ENCODE measurements at regions not wholly inside any gene's neighbourhood (a gene's known extent, or its start where the extent isn't known, plus 50 kb on each side); places are given as distances from the start of the nearest gene placed in this dataset.

DNA sequence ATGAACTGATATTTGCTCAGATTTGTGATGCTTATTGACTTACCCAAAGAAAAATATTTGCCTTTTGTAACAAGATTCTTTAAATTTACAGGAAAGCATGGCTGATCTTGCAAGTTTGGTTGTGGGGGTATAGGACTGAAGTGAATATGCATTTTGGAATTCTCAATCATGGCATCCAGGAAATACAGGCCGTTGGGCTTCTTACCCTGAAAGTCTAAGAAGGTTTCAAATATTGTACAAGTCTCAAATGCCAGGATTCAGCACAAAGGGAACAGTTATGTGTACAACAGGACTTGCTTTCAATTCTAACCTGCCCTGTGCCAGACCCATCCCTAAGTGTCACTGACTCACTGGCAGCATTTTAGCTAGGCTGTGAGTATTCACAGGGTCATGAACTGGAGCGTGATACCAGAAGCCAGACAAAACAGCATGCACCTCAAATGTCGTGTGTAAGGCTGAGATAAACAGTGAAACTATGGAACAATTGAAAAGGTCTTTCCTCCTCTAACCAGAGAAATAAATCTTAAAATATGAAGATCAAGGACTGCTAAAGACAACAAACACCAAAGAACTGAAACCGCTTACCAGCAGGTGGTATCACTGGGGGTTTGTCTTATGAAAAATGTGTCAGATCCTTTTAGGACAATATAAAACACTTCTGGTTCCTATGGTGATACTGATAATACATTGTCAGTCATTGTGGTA is 168.6 kb upstream of the RGMB start:
- no peak for DNase-seq (ENCODE audit: low spot score)

DNA sequence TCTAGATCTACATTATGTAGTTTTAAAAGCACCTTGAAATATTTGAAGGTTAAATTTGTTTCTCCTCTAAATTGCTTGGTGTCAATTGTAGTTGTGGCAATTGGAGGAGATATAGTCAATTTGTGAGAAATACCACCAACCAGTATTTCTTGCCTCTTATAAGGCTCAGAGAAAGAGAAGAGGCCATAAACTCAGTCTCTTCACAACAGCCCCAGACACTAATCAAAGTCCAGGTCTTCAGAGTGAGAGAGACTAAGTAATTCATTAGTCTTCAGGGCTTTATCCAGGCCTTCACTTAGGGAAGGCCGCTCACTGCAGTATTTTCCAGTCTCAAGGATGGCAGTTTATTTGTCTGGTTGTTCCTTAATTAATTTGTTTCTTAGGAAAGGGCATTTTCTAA is 168.0 kb upstream of the RGMB start:
- no peak for DNase-seq (ENCODE audit: low spot score)

DNA sequence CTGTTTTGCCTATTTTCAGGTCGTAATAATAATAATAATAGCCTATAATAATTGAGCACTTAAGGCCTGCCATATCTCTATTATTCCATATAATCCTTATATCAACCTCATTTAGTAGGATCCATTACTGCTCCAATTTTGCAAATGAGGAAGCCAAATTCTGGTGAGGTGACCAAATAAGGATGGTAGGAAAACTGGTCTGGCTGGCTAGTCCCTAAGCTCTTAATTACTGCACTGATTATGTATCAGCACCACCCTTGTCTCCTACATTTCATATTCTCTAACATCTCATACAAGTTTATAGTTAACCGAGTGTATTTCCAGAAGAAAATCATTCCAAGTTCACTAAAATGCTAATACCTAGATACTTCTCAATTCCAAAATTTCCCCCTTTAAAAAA is 166.5 kb upstream of the RGMB start:
- DNase-seq (ENCODE audit: low spot score) = no peak

DNA sequence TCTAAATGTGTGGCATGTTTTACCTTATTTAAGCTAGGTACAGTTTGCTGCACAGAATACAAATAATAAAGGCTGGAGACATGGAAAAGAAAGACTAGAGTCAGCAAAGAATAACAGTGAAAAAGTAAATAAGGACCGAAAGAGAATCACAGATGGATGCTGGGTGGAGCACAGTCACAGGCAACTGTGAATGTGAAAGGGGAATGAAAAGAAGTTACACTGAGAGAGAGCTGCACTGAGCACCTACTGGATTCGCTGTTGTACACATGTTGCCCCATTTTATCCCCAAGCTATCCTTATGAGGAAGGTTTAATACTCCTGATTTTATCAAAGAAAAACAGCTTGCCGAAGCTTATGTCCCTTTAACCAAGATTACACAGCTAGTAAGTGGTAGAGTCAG is 165.4 kb upstream of the RGMB start:
- DNase-seq (ENCODE audit: low spot score) = no peak

DNA sequence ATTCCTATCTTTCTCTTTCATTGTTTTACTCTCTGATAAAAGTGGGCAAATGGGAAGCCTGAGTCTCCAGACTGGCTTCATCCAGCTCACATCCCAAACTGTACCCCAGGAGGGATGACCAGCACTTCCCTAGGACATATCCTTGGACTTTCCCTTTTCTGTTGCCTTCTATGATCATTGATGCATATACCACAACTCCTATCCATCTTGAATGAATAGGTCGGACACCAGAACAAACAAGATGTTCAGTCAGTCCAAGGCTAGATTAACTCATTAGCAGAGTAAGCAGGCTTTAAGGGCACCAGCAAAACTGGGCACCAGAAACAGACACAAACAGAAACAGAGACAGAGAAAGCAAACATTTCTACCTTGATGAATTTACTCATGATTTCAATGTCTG is 159.1 kb upstream of the RGMB start:
- no peak for DNase-seq (ENCODE audit: low spot score)

DNA sequence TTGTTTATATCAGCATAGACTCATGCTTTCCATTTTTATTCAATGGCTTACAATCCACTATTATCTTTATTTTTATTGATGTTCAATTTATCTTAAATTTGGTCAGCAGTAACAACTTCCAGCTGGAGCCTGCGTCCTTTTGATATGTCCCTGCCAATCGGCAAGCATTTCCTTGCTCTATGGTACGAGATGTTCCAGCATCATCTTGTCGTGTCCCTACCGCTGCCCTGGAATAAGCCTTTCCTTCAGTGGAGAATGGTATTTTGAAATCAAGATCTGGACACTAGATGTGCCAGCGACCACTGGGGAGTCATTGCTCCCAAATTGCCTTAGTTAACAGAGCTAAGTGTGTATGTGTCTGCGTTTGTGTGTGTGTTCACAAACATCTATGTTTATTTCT is 151.6 kb upstream of the RGMB start:
- DNase-seq (ENCODE audit: low spot score) = no peak

DNA sequence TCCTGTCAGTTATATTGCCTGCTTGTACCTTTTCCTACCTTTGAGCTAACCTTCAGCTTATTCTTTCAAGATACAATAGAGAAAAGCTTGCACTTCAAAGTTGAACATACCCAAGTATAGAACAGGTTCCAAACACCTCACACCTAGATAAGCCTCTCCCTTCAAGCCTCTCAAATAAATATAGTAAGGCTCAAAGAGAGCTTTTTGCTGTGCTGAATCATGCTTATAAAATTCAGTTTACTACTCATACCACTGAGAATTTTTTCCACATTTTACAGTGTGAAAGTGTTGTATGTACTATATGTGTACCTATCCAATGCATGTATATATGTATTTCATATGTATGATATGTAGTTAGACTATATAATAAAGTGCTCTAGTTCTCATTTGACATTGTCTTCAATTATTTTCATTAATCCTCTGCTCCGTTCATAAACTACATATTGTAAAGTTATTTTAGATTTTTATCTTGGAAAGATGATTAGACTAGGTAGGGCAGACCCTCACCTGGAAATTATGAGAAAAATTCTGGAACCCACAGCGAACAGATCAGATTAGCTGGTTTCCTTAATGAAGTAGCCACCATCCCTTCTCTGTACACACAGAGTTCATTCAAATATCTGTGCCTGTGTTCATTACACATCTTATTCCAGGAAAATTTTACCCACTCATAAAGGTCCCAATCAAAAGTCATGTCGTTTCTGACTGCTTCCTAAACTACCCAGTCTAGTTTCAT is 149.2 kb upstream of the RGMB start:
- no peak for DNase-seq (ENCODE audit: low spot score)

DNA sequence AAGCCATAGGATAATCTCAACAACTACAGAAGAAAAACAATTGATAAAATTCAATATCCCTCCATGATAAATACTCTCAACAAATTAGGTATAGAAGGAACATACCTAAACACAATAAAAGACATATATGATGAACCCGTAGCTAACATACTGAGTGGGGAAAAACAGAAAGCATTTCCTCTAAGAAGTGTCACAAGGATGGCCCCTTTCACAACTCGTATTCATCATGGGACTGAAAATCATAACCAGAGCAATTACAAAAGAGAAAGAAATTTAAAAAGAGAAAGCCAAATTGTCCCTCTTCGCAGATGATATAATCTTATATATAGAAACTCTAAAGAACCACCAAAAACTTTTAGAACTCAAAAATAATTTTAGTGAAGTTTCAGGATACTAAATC is 146.3 kb upstream of the RGMB start:
- no peak for DNase-seq (ENCODE audit: low spot score)

DNA sequence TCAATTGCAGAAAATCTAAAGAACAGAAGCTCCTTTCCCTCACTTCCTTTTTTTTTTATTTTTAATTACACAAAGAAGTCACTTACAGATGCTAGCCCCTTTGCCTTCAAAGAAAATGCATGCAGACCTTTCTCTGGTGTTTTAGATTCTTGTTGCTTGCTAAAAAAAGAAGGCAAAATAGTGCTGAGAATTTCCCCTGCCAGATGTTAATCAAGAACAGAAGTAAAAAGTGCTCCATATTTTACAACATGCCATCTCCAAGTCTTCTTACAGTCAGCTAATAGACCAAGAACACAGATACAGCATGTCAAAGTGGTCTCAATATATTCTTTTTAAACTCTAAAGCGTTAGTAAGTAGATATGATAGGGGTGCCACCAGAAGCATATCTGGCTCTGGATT is 142.8 kb upstream of the RGMB start:
- no peak for DNase-seq (ENCODE audit: low spot score)

DNA sequence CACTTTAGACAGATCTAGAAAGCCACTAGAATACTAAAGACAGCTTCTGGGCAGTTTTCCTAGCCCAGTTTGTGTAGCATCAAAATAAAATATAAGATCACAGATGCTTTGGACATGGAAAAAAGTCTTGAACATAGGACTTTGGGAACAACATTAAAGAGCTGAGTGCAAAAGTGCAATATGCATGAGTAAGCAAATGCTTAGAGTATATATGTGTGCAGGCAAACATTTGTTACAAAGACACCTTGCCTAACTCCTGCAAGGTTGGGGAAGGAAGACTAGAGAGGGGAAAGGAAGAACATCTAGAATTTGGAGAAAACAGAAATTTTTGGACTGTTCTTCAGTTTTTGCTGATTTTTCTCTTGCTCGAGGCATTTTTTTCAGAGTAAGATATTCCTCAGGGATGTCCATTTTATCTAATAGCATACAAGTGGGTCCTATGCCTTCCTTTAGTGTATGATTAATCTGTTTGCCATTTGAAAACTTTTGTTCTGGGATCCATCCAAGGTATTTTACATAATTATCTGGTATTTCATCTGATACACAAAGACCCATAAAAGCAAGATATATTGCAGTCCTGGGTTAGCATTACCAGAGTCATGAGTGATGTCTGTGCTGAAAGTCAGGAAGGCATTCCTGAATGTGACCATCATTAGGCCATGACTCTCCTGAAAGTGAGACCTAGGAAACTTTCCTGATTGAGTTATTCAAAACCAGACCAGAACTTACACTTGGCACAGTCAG is 142.0 kb upstream of the RGMB start:
- DNase-seq (ENCODE audit: low spot score) = peak; percentile 48

DNA sequence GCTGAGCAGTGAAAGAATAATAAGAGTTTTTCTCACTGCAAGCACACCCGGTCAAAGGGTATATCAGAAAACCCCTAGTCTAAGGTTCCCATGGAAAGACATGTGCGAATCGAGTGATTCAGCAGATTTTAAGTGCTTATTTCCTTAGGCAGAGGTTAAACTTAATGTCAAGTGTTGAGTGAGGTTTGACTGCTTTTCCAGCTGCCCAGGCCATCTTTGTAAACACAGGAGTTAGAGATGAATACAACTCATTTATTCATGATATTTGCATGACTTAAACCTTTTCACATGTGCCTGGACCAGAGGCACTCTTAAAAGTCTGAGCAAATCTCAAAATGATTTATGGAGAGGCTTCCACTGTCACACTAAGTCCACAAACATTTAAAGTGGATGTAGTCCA is 137.8 kb upstream of the RGMB start:
- DNase-seq (ENCODE audit: low spot score) = no peak

DNA sequence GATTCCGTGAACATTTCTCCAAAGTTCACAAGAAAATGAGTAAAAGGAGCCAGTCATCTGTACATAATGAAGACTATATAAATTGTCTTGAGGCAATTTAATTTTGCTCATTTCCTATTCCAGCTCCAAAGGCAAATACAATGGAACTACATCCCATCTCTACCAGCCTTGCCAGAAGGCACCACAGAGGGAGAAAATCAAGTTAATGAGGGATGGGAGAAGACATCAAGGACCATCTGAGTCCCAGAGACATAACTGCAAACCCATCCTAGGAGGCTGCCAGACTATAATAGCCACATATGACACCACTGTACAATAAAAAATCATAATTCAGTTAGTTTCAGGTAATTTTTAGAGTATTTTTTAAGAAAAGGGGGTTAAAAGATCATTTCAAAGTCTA is 136.3 kb upstream of the RGMB start:
- DNase-seq (ENCODE audit: low spot score) = no peak

DNA sequence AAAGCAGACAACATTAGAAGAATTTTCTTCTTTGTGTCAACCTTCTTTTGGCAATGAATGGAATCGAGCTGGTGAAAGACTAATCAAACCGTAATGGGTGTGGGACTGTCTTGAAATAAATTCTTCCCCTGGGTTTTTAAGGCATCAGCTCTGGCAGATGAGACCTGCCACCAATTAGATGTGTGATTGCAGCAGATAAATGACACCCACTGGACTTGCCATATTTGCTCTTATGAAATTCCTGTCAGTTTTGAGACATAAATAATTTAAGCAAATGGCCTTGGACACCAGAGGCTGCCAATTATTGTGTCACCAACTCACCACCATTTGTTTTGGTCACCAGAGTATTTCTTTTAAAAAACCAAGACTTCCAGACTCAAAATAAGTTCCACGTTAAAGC is 135.9 kb upstream of the RGMB start:
- DNase-seq (ENCODE audit: low spot score) = no peak

DNA sequence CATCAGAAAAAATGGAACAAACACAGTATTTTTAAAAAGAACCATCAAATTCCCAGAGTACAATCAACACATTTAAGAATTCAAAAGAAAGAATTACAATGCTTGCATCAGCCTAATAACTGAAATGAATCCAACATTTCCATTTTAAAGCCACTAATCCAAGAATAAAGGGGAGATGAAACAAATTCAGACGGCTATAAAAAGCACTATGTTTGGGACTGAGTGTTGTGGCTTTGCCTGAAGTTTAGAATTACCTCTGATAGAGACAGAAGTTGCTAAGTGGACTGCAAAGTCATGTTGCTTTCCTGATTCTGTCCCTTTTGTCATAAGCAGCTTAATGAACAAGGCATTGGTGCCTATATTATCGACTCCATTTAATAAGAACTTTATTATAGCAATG is 135.4 kb upstream of the RGMB start:
- DNase-seq (ENCODE audit: low spot score) = no peak

DNA sequence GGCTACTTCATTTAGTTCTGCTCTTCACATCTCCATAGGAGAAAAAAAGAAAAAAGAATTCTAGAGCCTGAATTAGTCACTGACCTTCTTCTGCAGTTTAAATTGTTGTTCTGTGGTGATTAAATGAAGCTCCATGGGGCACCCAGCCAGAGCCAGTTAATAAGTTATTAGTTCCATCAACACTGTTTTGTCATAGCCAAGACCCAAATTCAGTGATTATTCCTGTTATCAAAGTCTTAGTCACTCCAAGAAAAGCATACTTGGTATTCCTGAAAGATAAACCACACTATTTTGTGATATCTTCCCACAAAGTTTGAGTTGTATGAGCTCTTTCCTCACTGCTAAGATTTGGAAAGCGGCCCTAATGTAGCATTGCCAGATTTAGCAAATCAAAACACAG is 134.8 kb upstream of the RGMB start:
- peak; percentile 50 for DNase-seq (ENCODE audit: low spot score)

DNA sequence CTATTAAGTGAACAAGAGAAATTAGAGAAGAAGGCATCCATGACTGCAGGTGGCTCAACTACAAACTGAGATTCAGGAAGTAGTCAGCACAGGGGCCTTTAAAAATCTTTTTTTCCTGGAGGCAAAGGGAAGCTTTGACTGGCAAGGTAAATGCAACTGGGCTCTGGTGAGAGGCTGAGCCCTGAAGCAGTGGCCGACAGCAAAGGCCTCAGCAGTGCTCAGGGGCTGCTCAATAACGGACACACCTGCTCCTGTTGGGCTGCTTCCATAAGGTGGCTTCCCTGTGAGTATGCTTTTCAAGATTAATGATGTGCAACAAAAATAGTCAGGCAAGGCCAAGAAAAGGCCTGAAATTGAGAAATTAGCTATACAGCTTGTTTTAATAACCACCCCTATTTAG is 134.2 kb upstream of the RGMB start:
- DNase-seq (ENCODE audit: low spot score) = no peak

DNA sequence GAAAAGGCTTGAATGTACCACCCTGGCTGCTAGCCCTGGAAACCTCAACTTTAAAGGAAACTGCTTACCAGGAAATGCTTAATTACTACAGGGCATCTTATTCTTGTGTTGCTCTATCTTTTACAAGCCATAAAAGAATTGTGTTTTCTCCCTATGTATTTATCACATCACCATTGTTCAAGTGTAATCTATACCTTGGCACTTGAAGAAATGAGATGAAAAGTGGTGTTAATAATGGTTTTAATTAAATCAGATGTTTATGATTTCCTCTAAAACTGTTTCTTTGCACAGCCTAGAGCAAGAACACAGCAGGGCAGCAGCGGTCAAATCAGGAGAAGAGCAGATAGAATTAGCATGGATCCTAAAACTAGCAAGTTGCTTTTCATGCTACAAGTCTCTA is 131.8 kb upstream of the RGMB start:
- no peak for DNase-seq (ENCODE audit: low spot score)

DNA sequence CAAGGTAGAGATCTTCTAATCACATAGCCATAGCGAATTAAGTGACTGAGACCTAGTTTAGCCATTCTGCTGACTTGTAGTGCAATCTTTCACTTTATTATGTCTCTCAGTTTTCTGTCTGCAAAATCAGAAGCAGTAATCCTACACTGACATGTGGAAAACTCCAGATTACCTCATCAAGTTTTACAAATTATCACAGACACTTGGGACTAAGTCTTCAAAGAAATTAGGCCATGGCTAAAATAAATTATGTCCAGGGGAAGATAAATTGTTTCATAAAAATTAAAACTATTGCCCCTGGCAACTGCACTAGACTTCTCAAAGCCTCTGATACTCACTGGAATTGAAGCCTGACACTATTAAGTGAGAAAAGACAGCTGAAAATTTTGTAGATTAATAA is 129.9 kb upstream of the RGMB start:
- no peak for DNase-seq (ENCODE audit: low spot score)

DNA sequence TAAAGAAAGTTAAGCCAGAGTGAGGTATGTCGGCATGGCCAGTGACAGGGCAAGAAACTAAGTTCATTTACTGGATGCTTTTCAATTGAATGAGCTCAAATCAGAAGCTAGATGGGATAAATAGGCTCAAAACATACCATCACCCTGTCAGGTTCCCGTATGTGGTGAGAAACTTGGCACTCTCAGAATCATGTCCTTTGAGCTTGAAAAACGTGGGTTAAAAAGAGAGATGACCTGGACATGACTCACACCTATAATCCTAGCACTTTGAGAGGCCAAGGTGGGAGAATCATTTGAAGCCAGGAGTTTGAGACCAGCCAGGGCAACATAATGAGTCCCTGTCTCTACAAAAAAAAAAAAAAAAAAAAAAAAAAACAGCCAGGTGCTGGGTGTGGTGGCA is 121.7 kb upstream of the RGMB start:
- no peak for DNase-seq (ENCODE audit: low spot score)

DNA sequence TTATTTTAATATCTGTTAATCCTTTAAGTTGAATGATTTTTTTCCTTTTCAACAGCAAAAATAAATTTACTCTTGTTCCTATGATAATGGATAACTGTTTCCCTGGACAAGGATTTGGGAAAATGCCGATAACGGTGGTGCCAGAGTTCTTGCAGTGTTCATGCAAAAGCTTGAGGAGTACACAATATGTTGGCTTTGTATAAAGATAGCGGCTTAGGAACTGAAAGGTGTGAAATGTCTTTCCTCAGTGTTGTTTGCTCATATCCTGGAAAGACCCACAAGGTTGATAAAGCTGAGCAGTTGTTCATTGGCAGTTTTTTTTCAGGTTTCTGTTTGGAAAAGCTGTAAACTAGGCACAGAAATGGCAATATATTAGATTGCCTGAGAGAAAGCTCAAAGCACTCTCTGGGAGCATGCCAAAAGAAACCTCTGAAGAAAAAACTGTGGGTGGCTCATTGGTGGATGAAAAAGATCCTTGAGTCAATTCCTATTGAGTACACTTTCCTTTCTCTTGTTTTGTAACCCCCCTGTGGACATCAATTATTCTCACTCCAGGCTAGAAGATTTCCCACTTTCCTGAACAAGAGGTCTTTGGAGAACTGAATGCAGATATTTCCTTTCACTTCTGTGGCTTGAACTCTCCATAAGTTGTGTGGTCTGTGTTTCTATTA is 117.2 kb upstream of the RGMB start:
- no peak for DNase-seq (ENCODE audit: low spot score)

DNA sequence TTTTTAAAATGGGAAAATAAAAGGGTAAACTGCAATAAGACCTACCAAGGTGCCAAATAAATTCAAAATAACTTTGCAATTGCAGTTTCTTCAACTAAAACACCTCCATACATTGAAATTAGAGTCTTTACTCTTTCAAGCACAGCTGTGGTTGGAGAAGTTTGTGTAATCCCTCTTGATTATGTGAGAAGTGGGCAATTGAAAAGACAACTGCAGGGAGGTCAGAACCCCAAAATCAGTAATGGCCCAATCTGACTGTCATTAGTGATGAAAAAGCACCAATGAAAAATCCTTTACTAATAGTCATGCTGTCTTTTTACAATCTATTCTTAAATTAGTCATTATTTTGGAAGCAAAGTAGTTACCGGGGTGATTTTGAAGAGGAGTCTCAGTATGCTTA is 116.7 kb upstream of the RGMB start:
- no peak for DNase-seq (ENCODE audit: low spot score)

DNA sequence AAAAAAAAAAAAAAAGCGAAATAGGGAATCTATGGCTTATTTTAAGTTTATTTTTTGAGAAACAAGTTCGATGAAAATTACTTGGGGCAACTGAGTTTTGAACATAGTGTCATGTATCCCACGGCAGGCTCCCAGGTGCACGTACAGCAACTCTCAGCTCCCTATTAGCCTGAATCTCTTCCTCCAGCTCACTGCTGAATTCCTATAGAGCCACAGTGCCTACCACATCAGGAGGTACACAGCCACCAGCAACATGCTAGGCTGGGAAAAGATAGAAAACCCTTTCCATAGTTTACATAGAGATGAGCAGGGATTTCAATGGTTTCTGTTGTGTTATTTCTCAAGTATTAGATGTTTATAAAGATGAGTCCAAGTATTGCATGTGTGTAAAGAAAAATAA is 115.9 kb upstream of the RGMB start:
- no peak for DNase-seq (ENCODE audit: low spot score)

DNA sequence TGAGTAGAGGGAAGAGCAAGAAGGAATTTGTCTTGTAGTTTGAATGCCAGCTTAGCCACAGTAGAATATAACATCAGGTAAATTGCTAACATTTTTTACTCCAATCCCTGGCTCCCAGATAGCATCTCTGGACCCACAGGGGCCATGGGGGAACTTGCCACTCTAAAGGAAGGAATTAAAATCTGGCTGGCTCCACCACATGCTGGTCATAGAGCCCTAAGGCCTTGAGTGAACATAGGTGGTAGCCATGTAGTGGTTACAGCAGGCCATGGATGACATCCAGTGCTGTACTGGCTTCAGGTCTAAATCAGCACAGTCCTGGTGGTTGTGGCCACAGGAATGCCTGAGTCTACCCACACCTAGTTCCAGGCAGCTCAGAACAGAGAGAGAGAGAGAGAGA is 109.9 kb upstream of the RGMB start:
- DNase-seq (ENCODE audit: low spot score) = no peak

All from AG20443 (cell line).